NCI-H2196 (cell line): ENCODE measurements at regions not wholly inside any gene's neighbourhood (a gene's known extent, or its start where the extent isn't known, plus 50 kb on each side); places are given as distances from the start of the nearest gene placed in this dataset.

Experiments
- DNase-seq: peaks from one replicate; lab custom pipeline; 2025; ENCODE audit not compliant: unreplicated experiment; lab: John Stamatoyannopoulos, UW

DNA sequence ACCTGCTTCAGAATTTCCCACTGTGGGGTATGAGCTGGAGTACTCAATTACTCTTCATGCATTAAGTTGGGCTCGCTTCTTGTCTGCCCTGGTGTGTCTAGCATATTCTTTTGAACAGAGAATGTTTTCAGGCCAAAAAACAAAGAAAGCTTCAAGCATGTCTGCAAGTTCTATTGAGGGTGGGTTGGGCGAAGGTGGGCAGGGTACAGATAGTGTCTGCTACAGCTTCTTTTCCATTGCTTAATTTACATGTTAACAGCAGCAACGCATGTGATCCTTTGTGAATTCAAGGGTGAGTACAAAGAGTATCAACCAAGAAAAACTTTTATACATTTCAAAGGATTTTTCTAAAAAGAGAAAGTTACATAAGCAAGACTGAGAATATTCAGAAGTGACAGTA is 406.5 kb downstream of the IRS2 start:
- DNase-seq = no peak

DNA sequence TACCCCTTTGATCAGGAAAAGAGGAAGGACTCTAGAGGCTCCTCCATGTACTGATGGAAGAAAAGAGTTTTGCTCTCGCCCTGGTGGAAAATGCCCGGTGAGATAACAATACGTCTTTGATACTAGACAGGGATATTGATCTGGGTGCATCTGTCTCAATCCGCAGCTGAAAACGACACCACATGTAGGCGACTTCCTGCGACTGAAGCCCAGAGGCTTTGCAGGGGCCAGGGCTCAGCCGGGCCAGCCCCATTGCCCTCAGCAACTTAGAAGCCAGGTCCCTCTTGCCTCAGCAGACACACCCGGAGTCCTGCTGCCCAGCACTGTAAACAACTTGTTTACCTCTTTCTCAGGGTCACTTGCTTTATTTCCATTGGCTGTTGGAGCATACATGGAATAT is 409.4 kb downstream of the IRS2 start:
- no peak for DNase-seq

DNA sequence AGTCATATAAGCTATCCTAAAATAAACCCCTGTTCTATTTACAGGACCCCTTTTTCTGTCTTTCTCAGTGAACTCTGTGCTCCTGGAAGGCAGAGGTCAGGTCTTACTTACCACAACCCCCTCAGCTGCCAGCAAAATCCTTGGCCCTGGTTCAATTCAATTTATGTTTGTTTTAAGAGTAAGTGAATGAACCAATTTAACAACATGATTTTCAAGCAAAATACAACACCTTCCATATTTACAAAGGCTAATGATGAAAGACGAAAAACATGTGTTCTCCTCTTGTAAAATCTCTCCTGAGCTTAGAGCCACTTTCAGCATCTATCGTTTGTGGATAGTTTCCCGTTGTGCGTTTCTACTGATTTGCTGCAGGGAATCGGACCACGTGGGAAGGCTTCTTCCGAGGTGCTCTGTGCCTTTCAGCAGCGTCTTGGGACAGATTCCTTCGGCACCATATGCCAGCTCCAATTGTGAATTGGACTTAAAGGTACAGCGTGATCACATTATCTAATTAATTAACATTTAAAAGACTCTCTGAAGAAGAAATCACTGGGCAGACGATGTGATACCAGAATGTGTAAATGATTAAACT is 411.7 kb downstream of the IRS2 start:
- DNase-seq = no peak

DNA sequence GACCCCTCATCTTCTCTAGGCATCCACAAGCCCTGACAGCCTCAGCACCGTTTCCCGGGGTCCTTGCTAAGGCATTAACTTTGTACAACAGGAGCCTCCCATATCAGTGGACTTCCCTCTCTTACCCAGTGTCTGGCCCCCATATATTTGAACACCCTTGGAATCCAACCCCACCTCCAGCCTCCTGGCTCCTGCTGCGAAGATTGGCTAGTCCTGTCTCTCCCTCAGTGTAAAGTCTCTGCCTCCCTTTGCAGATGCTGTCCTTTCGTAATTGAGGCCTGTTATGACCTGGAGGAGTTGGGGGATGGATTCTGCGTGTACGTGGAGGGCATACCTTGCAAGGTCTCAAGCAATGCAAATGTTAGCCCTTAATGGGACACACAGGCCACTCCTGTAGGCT is 413.7 kb downstream of the IRS2 start:
- DNase-seq = no peak

DNA sequence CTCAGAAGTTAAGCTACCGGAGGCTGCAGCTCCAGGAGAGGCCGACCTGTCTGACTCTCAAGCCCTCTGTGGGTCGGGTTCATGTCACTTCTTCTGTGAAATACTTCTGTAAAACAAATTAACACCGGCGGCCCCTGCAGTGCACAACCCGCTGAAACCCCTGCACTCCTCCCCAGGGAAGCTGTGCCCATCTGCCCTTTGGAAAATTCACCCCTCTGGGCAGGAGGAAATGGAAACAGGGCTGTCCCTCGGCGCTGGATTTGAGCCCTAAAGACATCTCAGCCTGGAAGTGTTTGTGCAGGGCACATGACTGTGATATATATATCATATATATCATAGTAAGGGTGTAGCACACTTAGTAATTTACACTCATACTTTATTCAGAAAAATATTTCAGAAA is 415.3 kb downstream of the IRS2 start:
- no peak for DNase-seq

DNA sequence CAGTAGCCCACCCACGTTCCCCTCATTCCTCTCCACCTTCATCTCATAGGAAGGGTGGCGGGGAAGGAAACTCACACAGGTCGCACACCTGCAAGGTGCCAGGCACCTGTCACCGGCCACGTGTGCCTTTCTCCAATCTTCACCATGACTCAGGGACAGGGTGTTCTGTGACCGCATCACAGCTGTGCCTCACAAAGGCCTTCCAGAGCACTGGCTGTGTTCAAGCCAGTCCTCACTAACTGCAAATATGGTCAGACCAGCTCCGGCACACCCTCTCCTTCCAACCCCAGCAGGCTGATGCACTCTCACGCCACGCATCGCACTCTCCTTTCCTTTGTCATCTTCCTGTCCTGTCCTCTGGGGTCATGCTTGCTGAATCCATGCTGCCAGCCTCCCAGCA is 415.9 kb downstream of the IRS2 start:
- DNase-seq = no peak

DNA sequence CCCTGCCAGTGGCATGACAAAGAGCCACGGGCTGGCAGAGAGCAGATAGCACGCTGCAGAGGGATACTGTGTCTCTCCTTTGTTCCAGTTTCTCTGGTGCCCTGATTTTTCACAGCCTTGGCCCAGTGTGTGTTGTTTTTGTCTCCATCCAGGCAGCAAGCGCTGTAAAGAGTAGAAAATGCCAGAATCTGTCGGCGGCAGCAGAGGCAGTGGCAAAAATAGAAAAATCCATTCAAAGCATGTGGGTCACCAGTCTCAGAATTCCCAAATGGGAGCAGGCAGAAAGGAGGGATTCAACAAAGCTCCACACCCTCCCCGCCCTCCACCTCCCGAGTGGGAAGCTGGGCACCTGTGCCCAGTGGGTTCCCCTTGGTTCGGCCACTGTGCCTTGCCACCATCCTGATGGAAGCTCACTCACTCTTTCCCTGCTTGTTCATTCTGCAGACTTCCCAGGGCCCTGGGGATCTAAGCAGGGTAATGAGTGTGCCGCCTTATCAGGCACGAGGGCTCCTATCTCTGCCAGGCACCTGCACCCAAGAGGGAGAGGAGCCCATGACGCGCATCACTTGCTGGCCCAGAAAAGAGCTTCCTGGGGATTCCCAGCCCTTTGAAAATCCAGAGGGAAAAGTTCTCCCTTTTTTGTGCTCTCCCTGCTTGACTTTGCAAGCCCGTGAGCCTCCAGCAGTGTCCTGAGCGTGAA is 416.9 kb downstream of the IRS2 start:
- DNase-seq = no peak

DNA sequence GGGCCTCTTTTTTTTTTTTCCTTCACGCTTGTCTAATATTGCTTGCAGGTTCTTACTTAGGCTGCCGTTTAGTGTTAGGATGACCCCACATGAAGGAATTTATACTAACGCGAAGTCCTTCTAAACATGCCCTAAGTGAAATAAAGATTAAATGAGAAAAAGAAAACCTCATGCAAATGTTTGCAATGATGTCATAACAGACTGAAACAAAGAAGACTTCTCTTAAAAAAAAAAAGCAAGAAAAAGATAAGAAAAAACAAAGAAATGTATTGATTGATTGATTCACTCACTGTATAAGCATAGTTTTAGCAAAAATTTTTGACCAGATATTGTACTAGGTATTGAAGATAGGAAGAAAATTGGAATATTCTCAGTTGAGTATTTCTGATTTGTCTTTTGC is 418.2 kb downstream of the IRS2 start:
- no peak for DNase-seq

DNA sequence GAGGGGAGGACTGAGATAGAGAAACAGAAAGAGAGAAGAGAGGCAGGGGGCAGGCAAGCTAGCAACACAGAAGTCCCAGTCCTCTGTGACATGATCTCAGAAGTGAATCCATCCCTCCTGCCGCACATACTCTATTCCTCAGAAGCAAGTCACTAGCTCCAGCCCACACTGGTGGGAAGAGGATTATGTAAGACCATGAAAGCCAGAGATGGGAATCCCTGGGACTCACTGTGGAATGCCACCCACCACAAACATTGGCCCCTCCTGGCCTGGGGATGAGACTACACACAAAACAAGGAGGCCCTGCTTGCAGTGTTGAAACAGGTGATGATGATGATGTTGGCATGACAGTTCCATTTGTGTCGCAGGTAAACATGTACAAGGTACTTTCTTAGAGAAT is 419.9 kb downstream of the IRS2 start:
- DNase-seq = no peak

DNA sequence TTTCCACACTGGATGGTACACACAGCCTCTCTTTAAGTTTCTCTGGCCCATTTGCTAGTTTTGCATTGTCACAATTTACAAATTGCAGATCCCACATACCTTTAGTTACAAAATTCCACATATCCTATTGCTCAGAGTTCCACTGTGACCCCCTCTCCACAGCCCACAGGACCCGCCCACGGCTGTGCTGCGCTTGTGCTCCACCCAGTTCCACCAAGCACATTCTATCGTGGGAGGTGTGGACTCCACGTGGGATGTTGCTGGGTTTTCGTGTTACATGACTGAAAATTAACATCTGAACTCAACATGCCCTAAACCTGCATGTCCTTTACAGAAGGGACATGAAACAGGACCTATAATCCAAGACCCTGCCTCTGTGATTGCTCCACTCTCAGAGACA is 423.0 kb downstream of the IRS2 start:
- no peak for DNase-seq

DNA sequence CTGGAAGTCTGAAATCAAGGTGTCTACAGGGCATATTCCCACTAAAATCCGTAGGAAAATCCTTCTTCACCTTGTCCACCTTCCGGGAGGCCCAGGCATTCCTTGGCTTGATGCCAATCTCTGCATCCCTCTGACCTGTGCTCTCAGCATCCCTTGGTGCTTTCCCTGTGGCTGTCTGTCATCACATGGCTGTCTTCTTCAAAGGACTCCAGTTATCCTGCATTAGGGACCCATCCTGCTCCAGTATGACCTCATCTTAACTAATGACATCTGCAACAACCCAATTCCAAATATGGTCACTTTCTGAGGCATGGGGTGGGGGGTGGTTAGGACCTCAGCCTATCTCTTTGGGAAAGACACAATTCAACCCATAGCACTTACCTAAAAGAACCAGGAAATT is 423.8 kb downstream of the IRS2 start:
- DNase-seq = no peak

DNA sequence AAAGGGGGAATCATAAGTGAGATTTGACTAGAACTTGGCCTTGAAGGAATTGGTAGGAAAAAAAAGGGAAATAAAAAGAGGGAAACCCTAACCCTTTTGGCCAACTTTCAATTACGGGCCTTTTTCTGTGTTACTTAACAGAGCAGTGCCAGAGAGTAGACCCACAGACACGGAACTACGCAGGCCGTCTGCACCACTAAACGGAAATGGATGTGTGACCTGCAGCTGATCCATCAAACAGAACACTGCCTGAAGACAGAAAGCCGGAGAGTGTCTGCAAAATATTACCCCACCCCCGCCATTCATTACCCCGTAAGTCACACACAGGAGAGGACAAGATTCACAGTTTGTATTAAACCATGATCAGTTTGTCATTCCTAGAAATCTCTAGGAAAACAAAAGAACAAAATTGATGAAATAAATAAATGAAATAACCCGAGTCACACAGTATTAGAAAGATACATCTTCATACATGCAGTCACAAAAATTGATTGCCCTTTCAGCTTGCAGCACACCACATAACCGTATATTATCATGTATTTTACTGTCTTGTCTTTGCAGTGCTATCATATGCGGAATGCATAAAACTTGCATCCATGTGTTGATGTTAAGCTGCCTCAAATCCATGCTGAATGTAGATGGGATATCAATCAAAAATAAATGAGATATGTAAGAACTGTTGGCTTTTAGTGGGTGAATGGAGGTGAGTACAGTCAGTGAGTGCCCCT is 424.7 kb downstream of the IRS2 start:
- no peak for DNase-seq

DNA sequence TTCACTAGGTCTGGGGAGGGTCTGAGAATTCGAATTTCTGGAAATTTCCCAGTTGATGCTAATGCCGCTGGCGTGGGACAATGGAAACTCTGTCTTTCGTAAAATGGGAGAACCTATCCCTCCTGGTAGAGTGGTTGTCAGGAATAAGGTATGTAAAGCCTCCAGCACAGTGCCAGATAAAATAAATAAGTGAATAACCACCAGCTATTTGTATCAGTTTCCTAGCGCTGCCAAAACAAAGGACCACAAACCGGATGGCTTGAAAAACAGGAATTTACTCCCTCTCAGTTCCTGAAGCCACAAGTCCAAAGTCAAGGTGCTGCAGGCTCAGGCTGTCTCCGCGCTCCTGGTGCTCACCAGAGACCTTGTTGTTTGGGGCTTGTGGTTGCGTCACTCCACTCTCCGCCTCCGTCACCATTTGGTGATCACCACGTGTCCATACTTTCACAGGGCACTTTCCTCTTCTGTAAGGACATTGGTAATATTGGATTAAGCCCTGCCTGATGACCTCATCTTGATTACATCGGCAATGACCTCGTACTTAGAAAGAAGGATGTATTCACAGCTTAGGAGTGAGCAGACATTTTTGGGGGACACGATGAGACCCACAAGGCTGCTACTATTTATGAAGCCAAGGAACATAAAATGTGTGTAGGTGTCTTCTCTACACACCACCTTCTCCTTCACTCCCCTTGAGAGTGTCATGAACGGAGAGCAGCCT is 428.5 kb downstream of the IRS2 start:
- no peak for DNase-seq

DNA sequence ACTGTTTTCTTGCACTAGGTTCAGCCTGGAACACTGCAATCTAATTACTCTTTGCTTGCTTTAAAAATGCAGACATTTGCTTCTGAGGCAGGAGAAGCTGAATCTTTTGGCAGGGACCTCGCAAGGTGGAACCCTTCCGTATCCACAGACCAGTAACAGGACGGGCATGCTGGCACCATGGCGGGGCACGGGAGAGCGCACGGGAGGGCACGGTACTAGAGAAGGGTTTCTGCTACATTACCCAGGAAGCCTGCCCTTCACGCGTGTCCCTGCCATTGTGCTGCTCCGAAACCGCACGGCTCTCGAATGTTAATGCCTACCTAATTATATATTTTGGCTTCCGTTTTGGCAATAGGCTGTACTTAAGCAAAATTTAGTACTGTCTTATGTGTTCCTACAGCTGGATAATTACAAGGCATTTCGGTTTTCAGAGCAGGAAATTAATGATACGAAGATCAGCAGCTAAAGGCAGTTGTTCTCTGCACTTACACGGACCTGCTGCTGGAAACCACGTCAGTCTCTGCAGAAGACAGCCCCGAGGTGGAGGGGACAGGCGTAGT is 430.4 kb downstream of the IRS2 start:
- DNase-seq = no peak

DNA sequence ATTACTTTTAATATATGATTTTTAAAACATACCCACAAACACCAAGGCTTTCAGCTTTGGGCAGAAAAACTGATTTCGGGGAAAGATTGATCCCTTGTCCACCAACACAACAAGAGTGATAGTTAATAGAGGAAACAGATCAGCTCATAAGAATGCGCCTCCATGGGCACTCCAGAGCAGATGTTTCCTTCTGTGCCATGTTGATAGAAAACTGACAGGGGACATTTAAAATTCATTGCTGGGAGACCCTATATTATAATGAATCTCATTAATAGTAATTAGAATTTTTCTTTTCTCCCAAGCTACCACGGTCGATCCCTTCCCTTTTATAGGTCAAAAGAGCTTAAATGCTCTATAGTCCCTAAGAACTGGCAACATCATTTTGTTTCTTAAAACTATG is 431.2 kb downstream of the IRS2 start:
- DNase-seq = no peak

DNA sequence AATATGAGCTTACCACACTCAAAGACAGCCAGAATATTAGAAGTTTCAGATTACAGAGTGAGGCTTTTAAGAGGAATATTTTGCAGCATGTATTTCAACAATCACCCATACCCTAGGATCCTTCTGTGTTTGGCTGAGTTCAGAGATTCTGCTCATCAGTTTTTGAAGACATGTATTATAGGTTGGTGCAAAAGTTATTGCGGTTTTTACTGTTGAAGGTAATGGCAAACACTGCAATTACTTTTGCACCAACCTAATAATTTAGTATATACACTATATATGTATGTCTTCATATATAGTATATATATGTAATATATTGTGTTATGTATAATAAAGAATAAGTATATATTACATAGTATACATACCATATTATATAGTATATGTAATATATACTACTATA is 435.1 kb downstream of the IRS2 start:
- DNase-seq = no peak

DNA sequence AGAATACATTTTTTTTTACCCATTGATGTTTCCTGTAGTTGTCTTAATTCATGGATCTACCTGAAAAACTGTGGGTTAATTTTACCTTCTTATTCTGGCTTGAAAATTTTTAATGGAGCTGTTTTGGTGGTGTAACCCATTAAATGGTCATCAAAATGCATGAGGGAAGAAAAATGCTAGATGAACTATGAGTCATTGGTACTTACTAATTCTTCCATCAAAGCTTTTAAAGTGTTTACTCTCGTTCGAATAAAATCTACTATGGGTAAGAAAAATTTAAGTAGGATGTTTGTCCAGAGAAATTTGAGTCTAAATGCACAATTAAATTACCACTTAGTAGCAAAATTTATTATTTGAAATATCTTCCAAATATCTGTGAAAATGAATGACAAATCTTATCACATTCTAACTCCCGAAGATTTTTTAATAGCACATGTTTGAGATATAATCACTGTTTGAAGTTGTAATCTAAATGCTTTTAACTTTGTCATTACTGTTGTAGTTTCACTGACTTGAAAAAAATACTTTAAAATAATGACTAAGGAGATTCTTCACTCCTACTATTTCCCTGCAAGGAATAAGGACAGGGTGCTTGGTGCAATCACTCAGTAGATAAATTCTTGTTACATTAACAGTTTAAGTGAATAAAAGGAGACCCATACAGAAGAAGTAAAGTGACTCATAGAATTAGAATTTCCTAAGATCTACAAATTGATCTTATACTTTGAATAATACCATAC is 437.7 kb downstream of the IRS2 start:
- DNase-seq = no peak

DNA sequence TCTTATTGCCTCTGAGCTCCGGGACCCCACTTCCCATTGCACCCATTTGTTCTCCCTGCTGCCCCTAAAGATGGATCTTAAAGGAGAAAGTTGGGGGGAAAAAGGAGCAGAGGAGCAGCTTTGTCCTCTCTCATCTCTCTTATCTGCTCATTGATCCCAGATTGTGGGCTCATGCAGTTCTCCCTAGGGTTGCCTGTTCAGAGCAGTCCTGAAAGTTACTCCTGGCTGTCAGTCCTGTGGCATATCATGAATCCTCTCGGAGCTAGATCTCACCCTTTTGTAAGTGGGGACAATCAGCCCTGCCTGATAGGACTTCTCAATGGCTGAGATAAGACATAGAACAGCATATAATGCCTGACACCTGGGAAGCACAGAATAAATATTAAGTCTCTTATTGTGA is 440.3 kb downstream of the IRS2 start:
- no peak for DNase-seq

DNA sequence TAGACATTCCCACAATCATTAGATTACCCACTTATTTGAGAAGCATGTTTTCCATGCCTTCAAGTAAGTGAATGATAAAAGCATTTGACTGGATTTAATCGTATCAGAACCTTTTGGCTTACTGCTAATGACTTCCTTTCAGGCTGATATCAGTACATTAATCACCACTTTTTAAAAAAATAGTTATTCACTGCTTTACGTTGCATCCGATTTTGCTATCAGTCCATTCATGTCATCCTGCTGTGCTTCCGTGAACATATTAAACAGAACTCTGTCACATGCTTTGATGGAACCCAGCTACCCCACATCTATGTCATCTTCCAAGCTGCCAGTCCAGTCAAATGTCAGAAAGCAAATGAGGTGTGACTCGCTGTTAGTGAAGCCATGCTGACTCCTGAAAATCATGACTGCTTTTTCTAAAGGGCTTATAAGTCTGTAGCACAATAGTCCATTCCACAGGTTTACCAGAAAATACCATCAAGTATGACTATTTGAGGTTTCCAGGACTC is 440.9 kb downstream of the IRS2 start:
- DNase-seq = no peak

DNA sequence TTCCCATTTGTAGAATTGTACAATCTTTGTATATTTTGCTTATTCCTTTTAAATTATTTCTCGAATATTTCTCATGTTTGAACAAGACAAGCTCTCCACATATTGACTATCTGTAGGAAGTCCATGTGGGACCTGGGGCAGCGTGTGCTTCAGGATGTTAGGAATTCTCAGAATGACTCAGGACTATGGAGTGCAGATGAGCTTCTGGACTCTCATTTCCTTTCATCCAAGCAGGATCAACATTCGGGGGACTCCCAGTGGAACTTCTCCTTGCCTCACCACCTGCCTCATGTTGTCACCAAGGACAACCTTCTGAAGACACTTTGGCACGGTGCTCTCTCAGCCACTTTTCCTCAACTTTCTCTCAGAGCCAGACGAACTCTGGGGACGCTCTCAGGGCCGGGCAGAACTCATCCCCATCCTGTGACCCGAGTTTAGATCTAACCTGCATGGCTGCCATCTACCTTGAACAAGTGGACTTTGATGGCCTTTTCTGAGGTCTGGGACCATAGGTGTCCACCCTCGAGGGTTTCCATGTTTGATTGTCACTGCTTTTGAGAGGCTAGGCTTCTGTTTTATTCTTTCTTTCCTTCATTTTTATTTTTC is 441.7 kb downstream of the IRS2 start:
- DNase-seq = no peak
